Neural cell (in vitro differentiated cells): ENCODE measurements at regions not wholly inside any gene's neighbourhood (a gene's known extent, or its start where the extent isn't known, plus 50 kb on each side); places are given as distances from the start of the nearest gene placed in this dataset.

Experiments used
- H2AFZ ChIP-seq: fragments of 200-600, 300-800 bp; sonication (generic), shearing (Covaris generic); 2 replicates; pipeline ENCODE4 v1.6.0; 2014; ENCODE audit warnings: low read depth, mild to moderate bottlenecking, antibody characterized with exemption, low read length, moderate library complexity
- H3F3A ChIP-seq: fragments of 200-600 bp; shearing (Covaris generic); 2 replicates; pipeline ENCODE4 v1.6.1; 2016; ENCODE audit warnings: mild to moderate bottlenecking, moderate library complexity, mixed read lengths, antibody characterized with exemption, low read length; ENCODE audit not compliant: insufficient read depth, poor library complexity, severe bottlenecking
- H3K27ac ChIP-seq: fragments of 200-600, 300-800 bp; sonication (generic), shearing (Covaris generic); 2 replicates; pipeline ENCODE4 v1.5.1; 2014; ENCODE audit warnings: mild to moderate bottlenecking, low read length, moderate library complexity
- H3K27me3 ChIP-seq: fragments of 300-800, 200-600 bp; sonication (generic), shearing (Covaris generic); 2 replicates; pipeline ENCODE4 v1.6.0; 2014; ENCODE audit warnings: mild to moderate bottlenecking, low read depth, low read length, moderate library complexity; ENCODE audit not compliant: insufficient read depth
- H3K36me3 ChIP-seq: fragments of 300-800, 200-600 bp; sonication (generic), shearing (Covaris generic); 2 replicates; pipeline ENCODE4 v1.5.1; 2014; ENCODE audit warnings: mild to moderate bottlenecking, antibody characterized with exemption, low read length, moderate library complexity; ENCODE audit not compliant: insufficient read depth
- H3K4me2 ChIP-seq: fragments of 300-800, 200-600 bp; sonication (generic), shearing (Covaris generic); 2 replicates; pipeline ENCODE4 v1.6.0; 2014; ENCODE audit warnings: mild to moderate bottlenecking, low read length
- H3K4me3 ChIP-seq: fragments of 300-800, 200-600 bp; sonication (generic), shearing (Covaris generic); 2 replicates; pipeline ENCODE4 v1.5.1; 2014; ENCODE audit warnings: mild to moderate bottlenecking, low read length, moderate library complexity
- H3K79me2 ChIP-seq: fragments of 200-600 bp; shearing (Covaris generic); replicated peaks from 2 replicates; pipeline ENCODE4 v1.6.0; 2014; ENCODE audit warnings: mild to moderate bottlenecking, low read length, moderate library complexity; ENCODE audit not compliant: insufficient read depth
- H3K9ac ChIP-seq: fragments of 300-800, 200-600 bp; sonication (generic), shearing (Covaris generic); 2 replicates; pipeline ENCODE4 v1.6.1; 2016; ENCODE audit warnings: mild to moderate bottlenecking, low read length, mixed read lengths
- H3K9me2 ChIP-seq: fragments of 200-600 bp; shearing (Covaris generic); 2 replicates; pipeline ENCODE4 v1.6.1; 2016; ENCODE audit warnings: mild to moderate bottlenecking, low read length, mixed read lengths; ENCODE audit not compliant: insufficient read depth
- H3K9me3 ChIP-seq: fragments of 200-600, 300-800 bp; sonication (generic), shearing (Covaris generic); 2 replicates; pipeline ENCODE4 v1.6.1; 2016; ENCODE audit warnings: mild to moderate bottlenecking, mixed run types, low read length, moderate library complexity, mixed read lengths
- H4K20me1 ChIP-seq: fragments of 200-600 bp; shearing (Covaris generic); 2 replicates; pipeline ENCODE4 v1.6.1; 2016; ENCODE audit warnings: mild to moderate bottlenecking, mixed run types; ENCODE audit not compliant: insufficient read depth
- CTCF ChIP-seq: fragments of 450-650 bp; IDR thresholded peaks from 2 replicates; pipeline ENCODE4 v1.5.1; 2014; ENCODE audit warnings: antibody characterized with exemption, mild to moderate bottlenecking, moderate library complexity; ENCODE audit not compliant: poor library complexity, severe bottlenecking
- EP300 ChIP-seq: fragments of 450-650 bp; conservative IDR thresholded peaks from 2 replicates; pipeline ENCODE4 v1.6.1; 2014; ENCODE audit warnings: antibody characterized with exemption, mild to moderate bottlenecking, moderate library complexity; ENCODE audit not compliant: poor library complexity, severe bottlenecking
- EZH2 ChIP-seq: fragments of 200-600, 300-800 bp; shearing (Covaris generic), sonication (generic); IDR thresholded peaks from 2 replicates; pipeline ENCODE4 v1.6.1; 2014; ENCODE audit warnings: antibody characterized with exemption, low read length, borderline replicate concordance, mild to moderate bottlenecking; ENCODE audit not compliant: insufficient read depth, poor library complexity, severe bottlenecking
- MXI1 ChIP-seq: fragments of 450-650 bp; conservative IDR thresholded peaks from 2 replicates; pipeline ENCODE4 v1.6.1; 2014; ENCODE audit warnings: antibody characterized with exemption, mild to moderate bottlenecking; ENCODE audit not compliant: poor library complexity, severe bottlenecking
- POLR2AphosphoS5 ChIP-seq: IDR thresholded peaks from 2 replicates; pipeline ENCODE4 v1.6.1; 2012
- RAD21 ChIP-seq: fragments of 450-650 bp; conservative IDR thresholded peaks from 2 replicates; pipeline ENCODE4 v1.6.1; 2014; ENCODE audit warnings: antibody characterized with exemption, mild to moderate bottlenecking, moderate library complexity
- SMC3 ChIP-seq: fragments of 450-650 bp; conservative IDR thresholded peaks from 2 replicates; pipeline ENCODE4 v1.6.1; 2014; ENCODE audit warnings: antibody characterized with exemption, mild to moderate bottlenecking, moderate library complexity; ENCODE audit not compliant: poor library complexity
- TAF1 ChIP-seq: IDR thresholded peaks from 2 replicates; pipeline ENCODE4 v1.6.1; 2012; ENCODE audit warnings: low read depth
- TF ChIP-seq, protein P1 (sequence below): IDR thresholded peaks from 2 replicates; pipeline ENCODE4 v1.6.1; 2012; ENCODE audit warnings: borderline replicate concordance

- Histone ChIP-seq H4K20me1 (no peaks in the 10 kb centered on the region), H3K4me3 (no peak overlapping the region), H3K27me3 (no peaks in the 10 kb centered on the region), H3K9ac (no peak overlapping the region), H3K4me2 (no peak overlapping the region), H3K9me2 (no peaks in the 10 kb centered on the region), H3K27ac (no peak overlapping the region), H3K36me3 (no peaks in the 10 kb centered on the region), H3F3A (no peaks in the 10 kb centered on the region), H2AFZ (no peak overlapping the region), H3K9me3 (no peaks in the 10 kb centered on the region), H3K79me2 (no peaks in the 10 kb centered on the region)
- TF ChIP-seq, protein P1, sequence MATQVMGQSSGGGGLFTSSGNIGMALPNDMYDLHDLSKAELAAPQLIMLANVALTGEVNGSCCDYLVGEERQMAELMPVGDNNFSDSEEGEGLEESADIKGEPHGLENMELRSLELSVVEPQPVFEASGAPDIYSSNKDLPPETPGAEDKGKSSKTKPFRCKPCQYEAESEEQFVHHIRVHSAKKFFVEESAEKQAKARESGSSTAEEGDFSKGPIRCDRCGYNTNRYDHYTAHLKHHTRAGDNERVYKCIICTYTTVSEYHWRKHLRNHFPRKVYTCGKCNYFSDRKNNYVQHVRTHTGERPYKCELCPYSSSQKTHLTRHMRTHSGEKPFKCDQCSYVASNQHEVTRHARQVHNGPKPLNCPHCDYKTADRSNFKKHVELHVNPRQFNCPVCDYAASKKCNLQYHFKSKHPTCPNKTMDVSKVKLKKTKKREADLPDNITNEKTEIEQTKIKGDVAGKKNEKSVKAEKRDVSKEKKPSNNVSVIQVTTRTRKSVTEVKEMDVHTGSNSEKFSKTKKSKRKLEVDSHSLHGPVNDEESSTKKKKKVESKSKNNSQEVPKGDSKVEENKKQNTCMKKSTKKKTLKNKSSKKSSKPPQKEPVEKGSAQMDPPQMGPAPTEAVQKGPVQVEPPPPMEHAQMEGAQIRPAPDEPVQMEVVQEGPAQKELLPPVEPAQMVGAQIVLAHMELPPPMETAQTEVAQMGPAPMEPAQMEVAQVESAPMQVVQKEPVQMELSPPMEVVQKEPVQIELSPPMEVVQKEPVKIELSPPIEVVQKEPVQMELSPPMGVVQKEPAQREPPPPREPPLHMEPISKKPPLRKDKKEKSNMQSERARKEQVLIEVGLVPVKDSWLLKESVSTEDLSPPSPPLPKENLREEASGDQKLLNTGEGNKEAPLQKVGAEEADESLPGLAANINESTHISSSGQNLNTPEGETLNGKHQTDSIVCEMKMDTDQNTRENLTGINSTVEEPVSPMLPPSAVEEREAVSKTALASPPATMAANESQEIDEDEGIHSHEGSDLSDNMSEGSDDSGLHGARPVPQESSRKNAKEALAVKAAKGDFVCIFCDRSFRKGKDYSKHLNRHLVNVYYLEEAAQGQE = no peak
Observed at GRCh38 chr1:104855550-104855949, 1105.9 kb downstream of the AMY1C start.

- H3K27me3 ChIP-seq = no peaks in the 10 kb centered on the region
- no peak overlapping the region for H3K9ac ChIP-seq
- no peak overlapping the region for H3K4me2 ChIP-seq
- H3K9me3 ChIP-seq = no peaks in the 10 kb centered on the region
- H3K27ac ChIP-seq = no peak overlapping the region
- no peaks in the 10 kb centered on the region for H3K9me2 ChIP-seq
- no peaks in the 10 kb centered on the region for H4K20me1 ChIP-seq
- no peak overlapping the region for H3K4me3 ChIP-seq
- H3F3A ChIP-seq = no peaks in the 10 kb centered on the region
- no peaks in the 10 kb centered on the region for H3K79me2 ChIP-seq
- H3K36me3 ChIP-seq = no peaks in the 10 kb centered on the region
- no peak overlapping the region for H2AFZ ChIP-seq
- TF ChIP-seq POLR2AphosphoS5 = no peak
- no peak for TF ChIP-seq MXI1
- TF ChIP-seq EZH2 = no peak
- no peak for TF ChIP-seq CTCF
- TF ChIP-seq TAF1 = no peak
- TF ChIP-seq SMC3 = no peak
- TF ChIP-seq EP300 = no peak
- TF ChIP-seq RAD21 = no peak
- TF ChIP-seq, protein P1 = no peak
Observed at GRCh38 chr1:104856091-104856490, 1106.4 kb downstream of the AMY1C start.
